Amygdala (tissue), 56 donors: ENCODE measurements at regions not wholly inside any gene's neighbourhood (a gene's known extent, or its start where the extent isn't known, plus 50 kb on each side); places are given as distances from the start of the nearest gene placed in this dataset.

Source experiments
- DNase-seq, 56 donors: peaks; one replicate each; lab custom pipeline; 2025; lab: John Stamatoyannopoulos, UW

DNA sequence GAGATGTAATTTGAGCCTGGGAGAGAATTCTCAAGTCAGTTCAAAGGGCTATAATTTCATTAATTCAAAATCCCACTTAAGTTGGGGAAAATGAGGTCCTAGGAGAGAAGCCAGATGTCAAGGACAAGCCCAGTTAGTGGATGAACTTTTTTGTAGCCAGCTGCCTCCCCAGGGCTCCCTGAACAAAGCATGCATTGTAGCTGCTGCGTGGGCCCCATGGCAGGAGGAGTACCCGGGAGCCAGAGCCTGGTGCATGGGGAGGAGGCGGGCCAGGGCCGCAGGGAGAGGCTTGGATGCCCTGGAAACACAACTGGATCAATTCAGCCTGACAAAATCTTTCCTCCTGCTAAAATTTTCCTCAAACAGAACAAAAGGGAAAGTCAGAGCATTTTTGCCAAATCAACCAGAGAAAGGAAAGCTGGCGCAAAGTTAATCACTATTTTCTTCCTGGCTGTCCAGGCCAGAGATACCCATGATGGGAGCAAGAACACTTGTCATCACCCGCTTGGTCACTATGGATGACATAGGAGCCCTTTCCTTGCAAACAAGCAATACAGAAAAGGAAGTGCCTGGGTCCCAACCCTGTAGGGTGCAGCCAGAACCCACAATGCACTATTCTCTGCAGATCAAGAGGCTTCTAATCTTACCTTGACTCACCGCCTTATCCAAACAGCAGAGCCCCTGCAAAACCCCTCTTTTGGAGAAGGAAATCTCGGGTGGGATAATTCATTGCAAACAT is 248.1 kb upstream of the RAB4A start:
- peak in 50 of 56 donors; percentile 12 to 89 (median 65) for DNase-seq

- DNase-seq: no peak
Measured at GRCh38 chr1:229023651-229024300, 247.1 kb upstream of the RAB4A start.

- peak in 4 of 56 donors; percentile 32 to 62 (median 46) for DNase-seq
Measured at GRCh38 chr1:229024528-229025130, 246.3 kb upstream of the RAB4A start.

DNA sequence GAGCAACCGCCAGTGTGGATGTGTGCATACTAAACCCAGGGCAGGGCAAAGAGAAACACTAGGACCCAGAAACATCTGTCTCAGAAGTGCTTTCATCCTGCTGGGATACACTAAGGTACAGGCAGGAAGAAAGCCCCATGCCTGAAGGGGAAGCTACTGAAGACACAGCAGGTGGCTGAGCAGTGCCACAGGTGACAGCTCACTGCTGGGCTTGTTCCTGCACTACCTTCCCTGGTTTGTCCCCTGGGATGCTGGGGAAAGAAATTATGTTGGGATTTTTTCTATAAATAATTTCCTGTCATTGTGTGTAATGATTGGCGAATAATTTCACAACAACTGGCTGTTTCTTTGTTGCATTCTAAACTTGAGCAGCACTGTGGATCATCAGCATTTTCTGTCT is 245.3 kb upstream of the RAB4A start:
- no peak for DNase-seq

- no peak for DNase-seq
Measured at GRCh38 chr1:229027158-229027557, 243.8 kb upstream of the RAB4A start.

GRCh38 chr1:229027622-229028182 is 243.2 kb upstream of the RAB4A start:
- no peak for DNase-seq

- no peak for DNase-seq
Measured at GRCh38 chr1:229028544-229028943, 242.4 kb upstream of the RAB4A start.

DNA sequence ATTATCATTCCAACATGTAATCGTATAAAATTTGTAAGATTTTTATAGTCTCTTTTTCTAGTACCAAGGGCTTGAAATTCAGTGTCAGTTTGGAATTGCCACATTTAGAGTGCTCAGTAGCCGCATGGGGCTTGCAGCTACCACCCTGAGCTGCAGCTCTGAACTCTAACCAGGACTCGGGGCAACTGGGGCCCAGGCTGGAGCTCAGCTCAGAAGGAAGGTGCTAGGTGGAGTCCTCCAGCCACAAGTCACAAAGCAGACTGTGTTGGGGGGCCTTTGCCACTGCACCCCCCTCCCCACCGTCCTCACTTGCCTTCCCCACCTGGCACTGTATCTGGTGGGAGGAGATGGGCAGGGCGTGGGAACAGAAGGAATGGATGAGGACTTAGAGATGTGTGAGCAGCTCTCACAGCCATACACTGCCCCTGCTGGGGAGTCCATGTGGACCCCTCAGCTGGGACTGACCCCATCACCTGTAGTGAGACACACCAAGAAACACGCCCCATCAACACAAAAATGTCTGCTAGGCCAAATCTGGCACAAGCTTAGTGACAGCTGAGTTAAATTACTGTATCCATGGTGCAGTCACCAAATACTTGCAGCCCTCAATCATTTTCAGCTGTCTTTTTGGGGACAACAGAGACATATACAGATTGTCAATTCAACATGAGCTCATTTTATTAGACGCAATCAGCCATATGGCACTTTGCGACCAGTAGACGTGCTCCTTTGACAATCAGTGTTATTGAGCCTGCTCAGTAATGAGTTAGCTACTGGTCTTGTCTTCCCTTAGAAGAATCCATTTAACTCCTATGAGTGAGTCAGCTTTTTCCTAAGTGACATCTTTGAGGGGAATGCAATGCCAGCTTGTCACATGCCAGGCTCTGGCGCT is 241.7 kb upstream of the RAB4A start:
- peak in 3 of 56 donors; percentile 14 to 55 (median 31) for DNase-seq

DNA sequence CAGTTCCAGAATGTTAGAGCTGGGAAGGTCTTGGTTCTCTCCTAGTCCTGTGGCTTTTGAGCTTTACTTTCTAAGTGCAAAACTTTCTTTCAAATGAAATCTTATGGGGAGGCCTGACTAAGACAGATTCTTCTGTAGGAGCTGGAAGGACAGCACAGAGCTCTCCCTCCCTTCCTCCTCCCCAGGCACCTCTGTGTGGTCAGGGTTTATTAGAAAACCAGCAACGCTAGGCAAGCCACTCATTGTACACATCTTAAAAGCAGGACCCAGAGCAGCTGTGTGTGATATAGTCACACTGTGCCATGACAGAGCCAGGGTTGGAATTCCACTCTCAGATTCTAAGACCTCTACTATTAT is 241.1 kb upstream of the RAB4A start:
- DNase-seq: no peak

- no peak for DNase-seq
Measured at GRCh38 chr1:229030630-229031029, 240.3 kb upstream of the RAB4A start.

GRCh38 chr1:229031061-229031460 is 239.8 kb upstream of the RAB4A start:
- DNase-seq: no peak

DNA sequence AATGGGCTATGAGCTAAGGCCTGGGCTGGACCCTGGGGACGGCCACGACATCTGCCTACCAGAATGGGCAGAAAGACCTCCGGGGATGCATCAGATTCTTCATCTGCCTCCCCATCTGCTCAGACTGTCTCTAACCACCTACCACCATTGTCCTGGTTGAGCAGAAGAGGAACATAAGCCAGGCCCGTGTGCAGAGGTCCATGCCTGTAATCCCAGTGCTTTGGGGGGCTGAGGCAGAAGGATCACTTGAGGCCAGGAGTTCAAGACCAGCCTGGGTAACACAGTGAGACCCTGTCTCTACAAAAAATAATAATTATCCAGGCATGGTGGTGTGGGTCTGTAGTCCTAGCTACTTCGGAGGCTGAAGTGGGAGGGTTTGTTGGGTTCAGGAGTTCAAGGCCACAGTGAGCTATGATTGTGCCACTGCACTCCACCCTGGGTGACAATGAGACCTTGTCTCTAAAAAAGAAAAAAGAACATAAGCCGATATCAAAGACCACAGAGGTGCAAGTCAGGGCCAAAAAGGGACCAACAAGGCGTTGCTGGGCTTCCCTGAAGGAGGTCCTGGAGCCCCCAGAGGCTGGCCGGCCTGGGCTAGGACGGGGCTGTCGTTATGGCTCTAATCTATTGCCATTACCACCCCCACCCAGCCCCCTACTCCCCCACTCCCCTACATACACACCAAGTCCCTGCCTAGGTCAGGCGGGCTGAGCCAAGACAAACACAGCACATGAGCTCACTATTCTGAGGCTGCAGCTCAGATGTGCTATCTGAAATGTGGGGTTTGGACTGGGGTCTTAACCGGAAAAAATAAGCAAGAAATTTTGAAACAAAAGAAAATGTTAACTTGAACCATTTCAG is 239.2 kb upstream of the RAB4A start:
- no peak for DNase-seq

- no peak for DNase-seq
Measured at GRCh38 chr1:229032375-229032774, 238.5 kb upstream of the RAB4A start.

- no peak for DNase-seq
Measured at GRCh38 chr1:229033480-229033879, 237.4 kb upstream of the RAB4A start.

GRCh38 chr1:229034342-229034741 is 236.6 kb upstream of the RAB4A start:
- no peak for DNase-seq

- no peak for DNase-seq
Measured at GRCh38 chr1:229035054-229035747, 235.7 kb upstream of the RAB4A start.

- DNase-seq: no peak
Measured at GRCh38 chr1:229035748-229036082, 235.2 kb upstream of the RAB4A start.

- no peak for DNase-seq
Measured at GRCh38 chr1:229037806-229038405, 233.0 kb upstream of the RAB4A start.
